OCI-LY3 (cell line): ENCODE measurements at regions not wholly inside any gene's neighbourhood (a gene's known extent, or its start where the extent isn't known, plus 50 kb on each side); places are given as distances from the start of the nearest gene placed in this dataset.

ENCODE experiments used
- EZH2phosphoT487 ChIP-seq: fragments of 200-600 bp; shearing (Covaris generic); IDR thresholded peaks from 2 replicates; pipeline ENCODE4 v1.6.1; 2018; ENCODE audit warnings: antibody characterized with exemption, mixed run types, low read depth
- TF ChIP-seq, protein P1 (sequence below): fragments of 200-600, 300-600 bp; sonication (generic); IDR thresholded peaks from 2 replicates; pipeline ENCODE4 v1.5.1; 2014; ENCODE audit warnings: antibody characterized with exemption, low read length, low read depth

DNA sequence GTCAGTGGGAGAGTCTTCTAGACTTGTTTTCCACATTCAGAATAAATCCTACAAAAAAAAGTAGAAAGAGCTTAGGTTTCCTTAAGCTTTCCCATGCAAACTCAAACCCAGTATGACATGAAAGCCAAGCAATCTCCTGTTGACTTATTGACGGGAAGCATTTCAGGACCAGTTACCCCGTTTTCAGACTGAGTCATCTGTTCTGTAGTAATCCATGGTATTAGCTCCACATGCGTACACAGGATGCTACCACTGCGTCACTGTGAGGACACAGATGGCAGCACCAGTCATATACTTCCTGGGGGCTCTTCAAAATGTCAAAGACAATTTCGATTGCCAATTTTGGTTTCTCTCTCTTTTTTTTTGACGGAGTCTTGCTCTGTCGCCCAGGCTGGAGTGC is 224.9 kb upstream of the MAD2L1 start:
- TF ChIP-seq, protein P1, sequence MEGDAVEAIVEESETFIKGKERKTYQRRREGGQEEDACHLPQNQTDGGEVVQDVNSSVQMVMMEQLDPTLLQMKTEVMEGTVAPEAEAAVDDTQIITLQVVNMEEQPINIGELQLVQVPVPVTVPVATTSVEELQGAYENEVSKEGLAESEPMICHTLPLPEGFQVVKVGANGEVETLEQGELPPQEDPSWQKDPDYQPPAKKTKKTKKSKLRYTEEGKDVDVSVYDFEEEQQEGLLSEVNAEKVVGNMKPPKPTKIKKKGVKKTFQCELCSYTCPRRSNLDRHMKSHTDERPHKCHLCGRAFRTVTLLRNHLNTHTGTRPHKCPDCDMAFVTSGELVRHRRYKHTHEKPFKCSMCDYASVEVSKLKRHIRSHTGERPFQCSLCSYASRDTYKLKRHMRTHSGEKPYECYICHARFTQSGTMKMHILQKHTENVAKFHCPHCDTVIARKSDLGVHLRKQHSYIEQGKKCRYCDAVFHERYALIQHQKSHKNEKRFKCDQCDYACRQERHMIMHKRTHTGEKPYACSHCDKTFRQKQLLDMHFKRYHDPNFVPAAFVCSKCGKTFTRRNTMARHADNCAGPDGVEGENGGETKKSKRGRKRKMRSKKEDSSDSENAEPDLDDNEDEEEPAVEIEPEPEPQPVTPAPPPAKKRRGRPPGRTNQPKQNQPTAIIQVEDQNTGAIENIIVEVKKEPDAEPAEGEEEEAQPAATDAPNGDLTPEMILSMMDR: no peak
- TF ChIP-seq EZH2phosphoT487: no peak
